ENCODE measurements at regions not wholly inside any gene's neighbourhood (a gene's known extent, or its start where the extent isn't known, plus 50 kb on each side); places are given as distances from the start of the nearest gene placed in this dataset.

DNA sequence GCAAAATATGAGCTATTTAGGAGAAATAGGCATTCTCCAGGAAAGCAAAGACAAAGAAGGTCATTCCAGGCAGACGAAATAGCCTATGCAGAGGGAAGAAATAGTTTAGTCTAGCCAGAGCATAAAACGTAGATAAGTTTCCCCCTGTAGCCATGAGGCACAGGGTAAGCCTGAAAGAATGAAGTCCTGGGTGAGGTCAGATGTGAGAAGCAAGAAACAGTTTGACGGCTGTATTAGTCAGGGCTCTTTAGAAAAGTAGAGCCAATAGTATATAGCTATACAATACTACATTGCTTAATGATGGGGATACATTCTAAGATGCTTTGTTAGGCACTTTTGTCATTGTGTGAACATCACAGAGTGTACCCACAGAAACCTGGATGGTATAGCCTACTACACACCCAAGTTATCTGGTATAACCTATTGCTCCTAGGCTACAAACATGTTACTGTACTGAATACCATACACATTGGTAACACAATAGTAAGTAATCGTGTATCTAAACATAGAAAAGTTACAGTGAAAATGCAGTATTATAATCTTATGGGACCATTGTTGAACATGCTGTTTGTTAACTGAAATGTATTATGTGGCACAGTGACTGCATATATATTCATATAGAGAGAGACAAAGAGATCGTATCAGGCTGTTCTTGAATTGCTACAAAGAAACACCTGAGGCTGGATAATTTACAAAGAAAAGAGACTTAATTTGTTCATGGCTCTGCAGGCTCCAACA lies 59.3 kb upstream of the WDFY2 start:
- TF ChIP-seq, protein P1, sequence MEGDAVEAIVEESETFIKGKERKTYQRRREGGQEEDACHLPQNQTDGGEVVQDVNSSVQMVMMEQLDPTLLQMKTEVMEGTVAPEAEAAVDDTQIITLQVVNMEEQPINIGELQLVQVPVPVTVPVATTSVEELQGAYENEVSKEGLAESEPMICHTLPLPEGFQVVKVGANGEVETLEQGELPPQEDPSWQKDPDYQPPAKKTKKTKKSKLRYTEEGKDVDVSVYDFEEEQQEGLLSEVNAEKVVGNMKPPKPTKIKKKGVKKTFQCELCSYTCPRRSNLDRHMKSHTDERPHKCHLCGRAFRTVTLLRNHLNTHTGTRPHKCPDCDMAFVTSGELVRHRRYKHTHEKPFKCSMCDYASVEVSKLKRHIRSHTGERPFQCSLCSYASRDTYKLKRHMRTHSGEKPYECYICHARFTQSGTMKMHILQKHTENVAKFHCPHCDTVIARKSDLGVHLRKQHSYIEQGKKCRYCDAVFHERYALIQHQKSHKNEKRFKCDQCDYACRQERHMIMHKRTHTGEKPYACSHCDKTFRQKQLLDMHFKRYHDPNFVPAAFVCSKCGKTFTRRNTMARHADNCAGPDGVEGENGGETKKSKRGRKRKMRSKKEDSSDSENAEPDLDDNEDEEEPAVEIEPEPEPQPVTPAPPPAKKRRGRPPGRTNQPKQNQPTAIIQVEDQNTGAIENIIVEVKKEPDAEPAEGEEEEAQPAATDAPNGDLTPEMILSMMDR (IDR thresholded peaks at IDR 0.05), result no peak
- TF ChIP-seq ZFX (IDR thresholded peaks at IDR 0.05; ENCODE audit: borderline replicate concordance), result no peak
